ENCODE measurements at regions not wholly inside any gene's neighbourhood (a gene's known extent, or its start where the extent isn't known, plus 50 kb on each side); places are given as distances from the start of the nearest gene placed in this dataset.

- no peak for DNase-seq
Measured at GRCh38 chr1:71262970-71263369, 182.1 kb upstream of the ZRANB2 start.

- no peak for DNase-seq
Measured at GRCh38 chr1:71252900-71253299, 172.1 kb upstream of the ZRANB2 start.

DNA sequence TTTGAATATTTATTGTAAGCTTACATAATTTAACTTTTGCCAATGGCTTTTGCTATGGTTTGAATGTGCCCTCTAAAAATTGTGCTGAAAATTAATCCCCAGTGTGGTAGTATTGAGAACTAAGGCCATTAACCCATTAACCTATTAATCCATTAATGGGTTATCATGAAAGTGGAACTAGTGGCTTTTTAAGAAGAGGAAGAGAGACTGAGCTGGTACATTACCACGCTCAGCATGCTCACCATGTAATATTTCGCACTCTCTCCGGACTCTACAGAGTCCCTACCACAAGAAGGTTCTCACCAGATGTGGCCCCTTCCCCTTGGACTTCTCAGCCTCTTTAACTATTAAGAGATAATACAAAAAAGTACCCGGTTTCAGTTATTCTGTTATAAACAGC lies 164.4 kb upstream of the ZRANB2 start:
- DNase-seq, result no peak

DNA sequence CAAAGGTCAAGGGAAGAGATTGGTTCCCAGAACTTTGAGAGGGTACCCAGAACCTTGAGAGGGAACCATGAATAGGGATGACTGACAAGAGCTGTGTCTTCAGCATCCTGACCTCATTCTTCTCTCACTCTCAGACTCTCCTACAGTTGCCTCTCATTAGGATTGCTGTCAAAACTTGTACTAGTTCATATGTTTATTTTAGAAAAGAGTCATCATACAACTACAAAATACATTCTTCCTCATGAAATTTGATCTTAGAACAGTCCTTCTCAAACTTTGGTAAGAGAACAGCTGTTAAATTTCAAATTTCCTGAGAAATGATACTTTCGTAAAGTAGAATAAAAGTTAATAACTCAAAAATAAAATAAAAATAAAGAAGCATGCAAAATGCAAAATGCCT lies 161.4 kb upstream of the ZRANB2 start:
- no peak for DNase-seq

- no peak for DNase-seq
Measured at GRCh38 chr1:71240656-71241055, 159.8 kb upstream of the ZRANB2 start.

DNA sequence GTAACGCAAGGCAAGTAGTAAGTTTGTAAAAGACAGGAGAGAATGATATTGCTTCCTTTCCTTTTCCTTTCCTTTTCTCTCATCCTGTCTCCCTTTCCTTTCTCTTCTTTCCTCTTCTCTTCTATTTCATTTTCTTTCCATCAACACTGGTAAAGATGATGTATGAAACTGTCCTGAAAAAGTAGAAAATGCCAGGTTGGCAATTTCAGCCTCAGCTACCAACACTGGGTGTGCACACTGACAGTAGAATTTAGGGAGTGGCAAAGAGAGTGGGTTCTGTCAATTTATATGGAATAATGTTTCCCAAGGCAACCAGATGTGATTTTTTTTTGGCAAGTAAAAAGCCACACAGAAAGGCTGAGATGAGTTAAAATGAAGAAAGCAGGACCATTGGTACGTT lies 155.7 kb upstream of the ZRANB2 start:
- DNase-seq, result no peak

DNA sequence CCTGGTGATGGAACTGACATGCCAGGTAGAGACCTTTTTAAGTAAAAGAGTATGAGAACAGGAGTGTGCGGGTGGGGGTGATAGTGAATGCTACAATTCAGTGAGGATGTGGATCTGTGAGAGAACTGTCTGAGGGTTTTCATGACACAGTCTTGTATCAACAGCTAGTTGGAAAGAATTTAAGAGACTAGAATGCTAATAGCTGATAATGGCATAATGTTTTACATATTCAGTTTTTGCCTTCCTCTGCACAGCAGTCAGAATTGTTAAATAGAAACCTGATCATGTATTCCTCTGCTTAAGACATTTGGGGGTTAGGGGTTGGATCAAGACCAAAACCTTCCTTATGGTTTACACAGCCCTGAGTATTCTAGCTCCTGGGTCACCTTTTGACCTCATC lies 152.8 kb upstream of the ZRANB2 start:
- DNase-seq, result no peak

GRCh38 chr1:71232786-71233185 lies 152.0 kb upstream of the ZRANB2 start:
- no peak for DNase-seq

GRCh38 chr1:71232166-71232763 lies 151.4 kb upstream of the ZRANB2 start:
- DNase-seq, result no peak

DNA sequence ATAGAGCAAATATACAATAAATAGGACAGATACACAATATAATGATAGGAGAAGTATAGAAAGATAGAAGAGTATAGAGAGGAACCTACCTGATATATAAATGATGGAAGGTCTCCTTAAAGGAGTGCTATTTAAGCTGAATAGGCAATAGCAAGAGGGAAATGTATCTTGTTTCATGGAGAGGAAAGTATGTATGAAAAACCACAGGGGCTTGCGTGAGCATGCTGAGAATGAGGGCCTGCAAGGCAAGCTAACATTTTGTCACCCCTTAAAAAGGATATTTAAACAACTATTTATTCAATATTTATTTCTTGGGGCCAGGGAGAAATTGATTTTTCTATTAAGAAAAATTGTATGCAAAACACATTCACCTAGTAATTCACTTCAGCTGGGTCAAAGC lies 150.9 kb upstream of the ZRANB2 start:
- no peak for DNase-seq

- DNase-seq, result no peak
Measured at GRCh38 chr1:71228742-71229365, 148.0 kb upstream of the ZRANB2 start.

- DNase-seq, result no peak
Measured at GRCh38 chr1:71228241-71228640, 147.4 kb upstream of the ZRANB2 start.

- DNase-seq, result no peak
Measured at GRCh38 chr1:71224741-71225377, 144.0 kb upstream of the ZRANB2 start.

DNA sequence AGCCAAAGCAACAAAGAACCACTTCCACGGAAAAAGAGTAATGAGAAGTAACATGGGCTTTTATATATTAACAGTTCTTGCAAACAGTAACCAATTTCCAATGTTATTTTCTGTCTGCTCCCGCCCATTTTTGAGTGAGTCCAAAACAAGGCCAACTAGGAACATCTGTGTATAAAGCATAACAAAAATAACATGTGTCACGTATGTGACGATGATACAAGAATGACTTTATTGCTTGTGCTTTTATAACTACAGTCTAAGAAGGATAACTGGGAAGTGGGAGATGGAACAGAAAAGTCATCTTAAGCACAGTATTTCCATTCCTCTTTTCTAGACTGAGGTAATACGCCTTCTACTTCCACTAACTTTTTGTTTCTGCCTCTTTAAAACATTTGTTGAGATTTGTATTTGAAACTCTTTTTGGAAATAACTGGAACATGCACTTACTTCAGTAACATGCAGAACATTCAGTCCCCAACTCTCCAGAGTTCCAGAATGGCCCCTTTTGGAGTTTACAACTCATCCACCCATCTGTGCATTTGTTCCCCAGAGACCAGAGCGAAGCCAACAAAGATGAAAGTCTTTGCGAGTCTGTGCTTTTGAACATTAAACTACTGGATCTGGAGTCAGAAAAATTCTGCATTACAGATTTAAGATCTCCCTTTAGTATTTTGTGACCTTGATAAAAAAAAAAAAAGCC lies 143.0 kb upstream of the ZRANB2 start:
- DNase-seq, result no peak

- DNase-seq, result no peak
Measured at GRCh38 chr1:71222668-71223067, 141.8 kb upstream of the ZRANB2 start.

GRCh38 chr1:71210718-71211117 lies 129.9 kb upstream of the ZRANB2 start:
- no peak for DNase-seq

DNA sequence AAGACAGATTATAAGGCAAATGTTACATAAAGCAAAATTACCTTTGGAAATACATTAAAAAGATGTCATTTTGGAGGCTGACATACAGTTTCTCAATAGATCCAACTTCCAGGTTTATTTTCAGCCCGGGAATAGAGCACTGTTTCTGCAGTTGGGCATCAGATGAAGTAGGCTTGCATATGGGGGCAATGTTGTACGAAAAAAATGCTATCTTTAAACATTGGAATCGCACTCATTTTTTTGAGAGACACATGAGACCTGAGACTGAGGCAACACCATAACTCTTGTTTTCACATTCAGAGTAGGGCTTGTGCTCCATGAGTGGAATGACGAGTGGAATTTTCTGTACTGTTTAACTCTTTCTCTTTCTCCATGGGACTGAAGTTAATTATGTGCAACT lies 122.4 kb upstream of the ZRANB2 start:
- no peak for DNase-seq

GRCh38 chr1:71200503-71200902 lies 119.7 kb upstream of the ZRANB2 start:
- no peak for DNase-seq

GRCh38 chr1:71196685-71197084 lies 115.8 kb upstream of the ZRANB2 start:
- no peak for DNase-seq

GRCh38 chr1:71193153-71193552 lies 112.3 kb upstream of the ZRANB2 start:
- DNase-seq, result no peak

DNA sequence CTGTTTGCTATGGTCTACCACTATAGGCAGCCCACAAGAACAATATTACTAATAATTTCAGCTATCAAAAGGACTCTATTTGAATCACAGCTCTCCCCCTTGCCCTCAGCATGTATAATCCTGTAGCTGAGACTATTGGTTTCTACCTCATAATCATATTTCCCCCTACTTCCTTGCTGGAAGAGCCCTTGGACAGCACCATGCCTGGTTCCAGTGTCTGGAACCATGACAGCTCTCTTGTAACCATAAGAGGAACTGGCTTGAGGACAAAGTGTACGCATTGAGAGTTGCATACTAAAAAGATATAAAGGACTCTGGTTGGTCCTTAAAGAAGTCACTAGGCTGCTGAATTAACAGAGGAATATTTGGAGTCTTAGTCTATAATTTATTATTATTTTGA lies 110.7 kb upstream of the ZRANB2 start:
- no peak for DNase-seq

DNA sequence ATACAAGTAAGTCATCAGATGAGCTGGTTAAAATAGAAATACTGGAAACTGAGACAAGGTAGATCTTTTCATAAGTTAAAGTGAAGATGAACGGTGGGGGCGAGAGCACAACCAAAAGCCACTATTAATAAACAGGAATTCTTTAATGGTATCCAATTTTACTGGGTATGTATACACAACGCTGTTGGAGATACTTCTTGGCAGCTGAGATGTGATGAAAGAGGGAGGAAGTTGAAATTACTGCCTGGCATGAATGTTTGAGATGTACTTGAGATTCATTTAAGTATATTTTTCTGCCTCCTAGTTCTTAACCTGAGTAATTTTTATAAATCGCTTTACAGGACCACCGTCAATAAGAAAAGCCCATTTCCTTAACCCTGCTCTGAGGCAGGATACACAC lies 110.0 kb upstream of the ZRANB2 start:
- DNase-seq, result no peak

GRCh38 chr1:71184410-71184809 lies 103.6 kb upstream of the ZRANB2 start:
- DNase-seq, result no peak

DNA sequence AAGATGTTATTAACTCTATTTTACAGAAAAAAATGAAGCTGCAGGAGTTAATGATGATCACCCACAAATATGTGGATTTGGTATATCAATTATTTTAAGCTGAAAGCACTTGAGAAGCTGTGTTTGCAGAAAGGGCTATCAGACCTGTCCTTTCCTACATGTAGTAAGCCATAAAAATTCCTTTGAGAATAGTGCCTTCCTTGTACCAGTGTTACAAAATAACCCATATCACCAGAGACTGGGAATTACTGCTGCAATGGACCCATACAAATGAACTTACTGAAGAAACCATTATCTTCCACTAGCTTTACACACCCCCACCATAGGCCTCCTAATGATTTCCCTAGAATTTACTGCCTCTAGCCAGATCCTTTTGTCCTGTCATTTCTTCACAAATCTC lies 99.2 kb upstream of the ZRANB2 start:
- DNase-seq, result no peak

All from bone marrow (tissue), 2 donors.